GM19035 (cell line): ENCODE measurements at regions not wholly inside any gene's neighbourhood (a gene's known extent, or its start where the extent isn't known, plus 50 kb on each side); places are given as distances from the start of the nearest gene placed in this dataset.

Experiments
- ATAC-seq: cut with Tn5 transposase; IDR thresholded peaks from one replicate; pipeline ENCODE4 v1.9.1; 2021; ENCODE audit not compliant: unreplicated experiment

GRCh38 chr4:108567831-108568230 lies 52.5 kb upstream of the RPL34 start:
- ATAC-seq, result no peak

GRCh38 chr4:108561116-108561515 lies 59.3 kb upstream of the RPL34 start:
- ATAC-seq, result no peak

GRCh38 chr4:108560616-108561015 lies 59.8 kb upstream of the RPL34 start:
- ATAC-seq, result no peak

GRCh38 chr4:108559911-108560310 lies 60.5 kb upstream of the RPL34 start:
- no peak for ATAC-seq

- ATAC-seq, result no peak
Measured at GRCh38 chr4:108559068-108559793, 61.1 kb upstream of the RPL34 start.

GRCh38 chr4:108556588-108557200 lies 63.7 kb upstream of the RPL34 start:
- peak; percentile 55 for ATAC-seq

GRCh38 chr4:108556166-108556565 lies 64.2 kb upstream of the RPL34 start:
- no peak for ATAC-seq

- no peak for ATAC-seq
Measured at GRCh38 chr4:108555701-108556100, 64.7 kb upstream of the RPL34 start.

- ATAC-seq, result no peak
Measured at GRCh38 chr4:108547682-108548081, 72.7 kb upstream of the RPL34 start.

GRCh38 chr4:108546728-108547127 lies 73.6 kb upstream of the RPL34 start:
- no peak for ATAC-seq

GRCh38 chr4:108544481-108544880 lies 75.9 kb upstream of the RPL34 start:
- no peak for ATAC-seq

- ATAC-seq, result no peak
Measured at GRCh38 chr4:108543359-108543968, 76.9 kb upstream of the RPL34 start.

GRCh38 chr4:108540536-108540935 lies 79.8 kb upstream of the RPL34 start:
- no peak for ATAC-seq

GRCh38 chr4:108536577-108536976 lies 83.8 kb upstream of the RPL34 start:
- no peak for ATAC-seq

- ATAC-seq, result no peak
Measured at GRCh38 chr4:108535757-108536156, 84.6 kb upstream of the RPL34 start.

- ATAC-seq, result no peak
Measured at GRCh38 chr4:108533876-108534275, 86.5 kb upstream of the RPL34 start.

GRCh38 chr4:108533245-108533844 lies 87.0 kb upstream of the RPL34 start:
- ATAC-seq, result no peak

GRCh38 chr4:108532738-108533137 lies 87.6 kb upstream of the RPL34 start:
- ATAC-seq, result no peak

GRCh38 chr4:108532187-108532586 lies 88.2 kb upstream of the RPL34 start:
- ATAC-seq, result no peak

GRCh38 chr4:108531461-108531860 lies 88.9 kb upstream of the RPL34 start:
- no peak for ATAC-seq

GRCh38 chr4:108529984-108530905 lies 90.1 kb upstream of the RPL34 start:
- no peak for ATAC-seq
